ENCODE measurements at regions not wholly inside any gene's neighbourhood (a gene's known extent, or its start where the extent isn't known, plus 50 kb on each side); places are given as distances from the start of the nearest gene placed in this dataset.

DNA sequence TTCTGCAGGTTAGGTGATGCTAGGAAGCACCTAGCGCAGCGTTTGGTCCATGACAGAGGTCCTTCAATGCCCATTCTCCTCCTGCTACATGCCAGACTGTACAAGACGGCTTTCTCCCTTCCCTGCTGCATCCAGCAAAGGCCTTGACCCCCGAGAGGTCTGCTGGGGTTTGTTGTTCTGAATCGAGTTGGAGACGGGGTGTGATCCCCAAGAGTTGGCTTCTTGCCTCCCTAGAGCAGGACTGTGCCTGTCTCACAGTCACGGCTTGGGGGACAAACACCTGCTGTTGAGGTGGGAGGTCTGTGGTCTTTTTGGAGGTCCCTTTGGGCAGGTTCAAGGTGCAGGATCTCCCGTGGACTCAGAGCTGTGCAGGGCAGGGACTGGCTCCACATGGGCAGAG is 352.3 kb upstream of the B3GAT1 start:
- H3K36me3 ChIP-seq (replicated peaks in 1 of 2; ENCODE audit: control extremely low read depth in 1 of 2, control insufficient read depth in 1 of 2, extremely low read depth in 1 of 2, insufficient read depth in 2 of 2, low read length in 1 of 2) = no peaks in the 10 kb centered on the region
- peaks cover 2% of the 10 kb centered on the region for H3K9me3 Mint-ChIP-seq (ENCODE audit: insufficient read depth)
- WGBS (ENCODE audit: insufficient coverage) = 95% methylated on average over 7 of the region's 8 CpGs
- H3K9ac ChIP-seq (ENCODE audit: low read length) = no peak overlapping the region
- no peak overlapping the region for H3K4me3 ChIP-seq (ENCODE audit: control extremely low read depth in 1 of 5, extremely low read depth in 1 of 5, insufficient read depth in 1 of 5, low read depth in 2 of 5, low read length in 4 of 5)
- H2AFZ ChIP-seq (ENCODE audit: insufficient read depth, low read depth, low read length, poor library complexity, severe bottlenecking) = no peak overlapping the region
- ATAC-seq (ENCODE audit: low read depth) (no peak), DNase-seq (no peak)
- POLR2A ChIA-PET = no interaction called here
- H3K4me2 ChIP-seq (replicated peaks; ENCODE audit: low read depth, low read length, poor library complexity, severe bottlenecking) = no peak overlapping the region
- H3K27me3 Mint-ChIP-seq = peaks cover 8% of the 10 kb centered on the region
- peaks cover 0 to 9% (median 0%) of the 10 kb centered on the region in 3 donors for H3K9me3 ChIP-seq (ENCODE audit: control extremely low read depth in 1 of 3, control insufficient read depth in 2 of 3, insufficient read depth in 1 of 3, low read length in 2 of 3)
- no peaks in the 10 kb centered on the region for H3K4me1 Mint-ChIP-seq
- CTCF ChIA-PET = no interaction called here
- intact Hi-C loops (cut with micrococcal nuclease) = no loop called here
- no peak overlapping the region for H3K27ac Mint-ChIP-seq
- H3K27ac ChIP-seq (ENCODE audit: low read length in 2 of 2) = no peak overlapping the region
- H3K4me1 ChIP-seq (ENCODE audit: control insufficient read depth in 2 of 2, insufficient read depth in 2 of 2, low read length in 2 of 2) = no peaks in the 10 kb centered on the region
- TF ChIP-seq, protein P1, sequence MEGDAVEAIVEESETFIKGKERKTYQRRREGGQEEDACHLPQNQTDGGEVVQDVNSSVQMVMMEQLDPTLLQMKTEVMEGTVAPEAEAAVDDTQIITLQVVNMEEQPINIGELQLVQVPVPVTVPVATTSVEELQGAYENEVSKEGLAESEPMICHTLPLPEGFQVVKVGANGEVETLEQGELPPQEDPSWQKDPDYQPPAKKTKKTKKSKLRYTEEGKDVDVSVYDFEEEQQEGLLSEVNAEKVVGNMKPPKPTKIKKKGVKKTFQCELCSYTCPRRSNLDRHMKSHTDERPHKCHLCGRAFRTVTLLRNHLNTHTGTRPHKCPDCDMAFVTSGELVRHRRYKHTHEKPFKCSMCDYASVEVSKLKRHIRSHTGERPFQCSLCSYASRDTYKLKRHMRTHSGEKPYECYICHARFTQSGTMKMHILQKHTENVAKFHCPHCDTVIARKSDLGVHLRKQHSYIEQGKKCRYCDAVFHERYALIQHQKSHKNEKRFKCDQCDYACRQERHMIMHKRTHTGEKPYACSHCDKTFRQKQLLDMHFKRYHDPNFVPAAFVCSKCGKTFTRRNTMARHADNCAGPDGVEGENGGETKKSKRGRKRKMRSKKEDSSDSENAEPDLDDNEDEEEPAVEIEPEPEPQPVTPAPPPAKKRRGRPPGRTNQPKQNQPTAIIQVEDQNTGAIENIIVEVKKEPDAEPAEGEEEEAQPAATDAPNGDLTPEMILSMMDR (IDR thresholded peaks at IDR 0.05) = no peak
- TF ChIP-seq EZH2 (IDR thresholded peaks at IDR 0.05; ENCODE audit: borderline replicate concordance, insufficient read depth, low read depth, low read length, poor library complexity, severe bottlenecking) = no peak
- no peak overlapping the region for H3K4me3 Mint-ChIP-seq
- H3K79me2 ChIP-seq (ENCODE audit: control insufficient read depth, insufficient read depth, low read length) = no peaks in the 10 kb centered on the region
- no peaks in the 10 kb centered on the region for H4K20me1 ChIP-seq (ENCODE audit: control insufficient read depth, insufficient read depth, low read length, poor library complexity, severe bottlenecking)
- H3K27me3 ChIP-seq (replicated peaks in 1 of 4; ENCODE audit: control extremely low read depth in 1 of 4, control insufficient read depth in 3 of 4, insufficient read depth in 4 of 4, low read length in 3 of 4) = no peaks in the 10 kb centered on the region

DNA sequence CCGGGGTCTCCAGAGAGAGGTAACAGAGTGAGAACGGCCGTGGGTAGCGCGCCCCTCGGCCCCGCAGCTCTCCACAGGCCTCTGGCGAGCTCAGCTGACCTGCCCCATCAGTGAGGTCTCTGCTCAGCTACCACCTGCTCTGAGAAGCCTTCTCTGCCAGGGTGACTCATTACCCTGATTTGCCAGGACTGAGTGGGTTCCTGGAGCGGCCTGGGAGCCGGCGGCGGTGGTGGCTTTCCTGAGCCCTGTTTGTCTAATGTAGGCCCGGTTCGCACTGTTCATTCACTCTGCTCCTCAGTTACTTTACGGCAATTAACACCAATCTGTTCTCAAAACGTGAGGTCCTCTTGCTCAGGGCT is 351.0 kb upstream of the B3GAT1 start:
- Mint-ChIP-seq H3K27me3 (peaks cover 8% of the 10 kb centered on the region), H3K4me1 (no peaks in the 10 kb centered on the region), H3K27ac (no peak overlapping the region), H3K4me3 (no peak overlapping the region), H3K9me3 (ENCODE audit: insufficient read depth) (no peaks in the 10 kb centered on the region)
- Histone ChIP-seq H2AFZ (ENCODE audit: insufficient read depth, low read depth, low read length, poor library complexity, severe bottlenecking) (no peak overlapping the region), H3K36me3 (replicated peaks in 1 of 2; ENCODE audit: control extremely low read depth in 1 of 2, control insufficient read depth in 1 of 2, extremely low read depth in 1 of 2, insufficient read depth in 2 of 2, low read length in 1 of 2) (no peaks in the 10 kb centered on the region), H3K27ac (ENCODE audit: low read length in 2 of 2) (no peak overlapping the region), H3K79me2 (ENCODE audit: control insufficient read depth, insufficient read depth, low read length) (no peaks in the 10 kb centered on the region), H3K9me3 (ENCODE audit: control extremely low read depth in 1 of 3, control insufficient read depth in 2 of 3, insufficient read depth in 1 of 3, low read length in 2 of 3) (peaks cover 0 to 9% (median 0%) of the 10 kb centered on the region in 3 donors), H3K4me1 (ENCODE audit: control insufficient read depth in 2 of 2, insufficient read depth in 2 of 2, low read length in 2 of 2) (no peaks in the 10 kb centered on the region), H3K4me2 (replicated peaks; ENCODE audit: low read depth, low read length, poor library complexity, severe bottlenecking) (no peak overlapping the region), H3K27me3 (replicated peaks in 1 of 4; ENCODE audit: control extremely low read depth in 1 of 4, control insufficient read depth in 3 of 4, insufficient read depth in 4 of 4, low read length in 3 of 4) (no peaks in the 10 kb centered on the region), H3K4me3 (ENCODE audit: control extremely low read depth in 1 of 5, extremely low read depth in 1 of 5, insufficient read depth in 1 of 5, low read depth in 2 of 5, low read length in 4 of 5) (no peak overlapping the region), H3K9ac (ENCODE audit: low read length) (no peak overlapping the region), H4K20me1 (ENCODE audit: control insufficient read depth, insufficient read depth, low read length, poor library complexity, severe bottlenecking) (no peaks in the 10 kb centered on the region)
- intact Hi-C loops (cut with micrococcal nuclease) = no loop called here
- ChIA-PET POLR2A (no interaction called here), CTCF (no interaction called here)
- no peak for DNase-seq
- ATAC-seq (ENCODE audit: low read depth) = no peak
- TF ChIP-seq EZH2 (IDR thresholded peaks at IDR 0.05; ENCODE audit: borderline replicate concordance, insufficient read depth, low read depth, low read length, poor library complexity, severe bottlenecking) = no peak
- TF ChIP-seq, protein P1 (IDR thresholded peaks at IDR 0.05) = no peak
- 84% methylated on average over 15 of the region's 16 CpGs for whole genome bisulfite sequencing (ENCODE audit: insufficient coverage)
